ENCODE measurements at regions not wholly inside any gene's neighbourhood (a gene's known extent, or its start where the extent isn't known, plus 50 kb on each side); places are given as distances from the start of the nearest gene placed in this dataset.

DNA sequence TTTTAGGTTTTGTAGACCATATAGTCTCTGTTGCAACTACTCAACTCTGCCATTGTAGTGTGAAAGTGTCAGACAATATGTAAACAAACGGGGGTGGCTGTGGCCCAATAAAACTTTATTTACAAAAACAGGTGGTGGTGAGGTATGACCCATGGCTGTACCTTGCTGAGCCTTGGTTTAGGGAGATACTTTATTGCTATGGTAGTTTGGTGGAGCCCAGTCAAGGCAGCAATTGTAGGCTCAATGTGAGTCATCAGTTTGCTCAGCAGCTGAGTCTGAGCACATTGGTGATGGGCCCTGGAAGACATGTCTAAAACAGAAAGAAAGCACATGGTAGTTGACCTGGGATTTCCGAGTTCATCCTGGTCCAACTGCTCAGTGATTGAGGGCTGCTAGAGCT, 242.5 kb downstream of the REEP3 start:
- no peak for DNase-seq
- in situ Hi-C loops (cut with HindIII; ENCODE audit: low pct_ligation_motif_present, low pct_unique_long_range_greater_than_20kb, low sequenced_read_pairs): no loop called here

GRCh38 chr10:63765126-63765525, 243.9 kb downstream of the REEP3 start:
- DNase-seq: no peak
- in situ Hi-C loops (cut with HindIII; ENCODE audit: low pct_ligation_motif_present, low pct_unique_long_range_greater_than_20kb, low sequenced_read_pairs): no loop called here

DNA sequence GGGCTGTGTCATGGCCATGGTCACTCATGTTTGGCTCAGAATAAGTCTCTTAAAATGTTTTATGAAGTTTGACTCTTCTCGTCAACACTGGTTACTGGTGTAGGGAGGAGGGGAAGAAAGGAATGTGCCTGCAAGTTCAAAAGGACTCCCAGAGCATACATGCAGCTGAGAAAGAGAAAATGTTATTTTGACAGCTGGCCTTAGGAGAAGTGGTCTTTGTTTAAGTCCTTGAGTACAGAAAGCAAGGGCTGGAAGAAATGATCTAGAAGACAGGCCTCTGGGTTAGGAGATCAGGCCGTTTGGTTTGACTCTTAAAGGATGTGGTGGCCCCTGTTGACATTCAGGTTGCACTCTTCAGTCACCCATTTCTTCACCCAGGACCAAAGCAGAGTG, 245.5 kb downstream of the REEP3 start:
- in situ Hi-C loops (cut with HindIII; ENCODE audit: low pct_ligation_motif_present, low pct_unique_long_range_greater_than_20kb, low sequenced_read_pairs): no loop called here
- DNase-seq: no peak

DNA sequence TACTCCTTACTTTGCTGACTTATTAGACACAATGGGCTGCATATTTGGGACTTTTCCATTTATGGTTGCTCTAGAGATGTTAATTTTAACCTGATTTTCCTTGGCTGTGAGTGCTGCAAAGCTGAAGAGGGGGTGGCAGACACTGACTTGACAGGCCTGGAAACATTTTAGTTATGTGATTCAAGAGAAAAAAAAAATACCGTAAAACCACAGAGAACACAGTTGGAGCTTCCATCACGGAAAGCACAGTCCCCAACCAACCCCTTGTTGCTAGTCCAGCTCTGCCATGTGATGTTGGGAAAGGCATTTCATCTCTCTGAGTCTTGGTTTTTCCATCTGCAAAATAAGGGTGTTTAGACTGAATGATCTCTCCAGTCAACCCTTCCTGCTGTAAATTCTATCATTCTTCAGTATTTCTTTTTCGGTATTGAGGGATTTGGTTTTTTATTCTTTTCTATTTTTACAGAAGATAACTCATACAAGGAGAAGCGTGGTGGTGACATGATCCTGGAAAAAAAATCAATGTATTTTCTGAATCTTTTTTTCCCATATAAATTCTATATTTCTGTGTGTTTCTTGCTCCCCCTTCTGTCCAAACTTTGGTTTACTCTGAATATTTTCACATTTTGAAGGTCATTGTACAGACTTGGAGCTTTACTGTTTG, 246.1 kb downstream of the REEP3 start:
- in situ Hi-C loops (cut with HindIII; ENCODE audit: low pct_ligation_motif_present, low pct_unique_long_range_greater_than_20kb, low sequenced_read_pairs): no loop called here

DNA sequence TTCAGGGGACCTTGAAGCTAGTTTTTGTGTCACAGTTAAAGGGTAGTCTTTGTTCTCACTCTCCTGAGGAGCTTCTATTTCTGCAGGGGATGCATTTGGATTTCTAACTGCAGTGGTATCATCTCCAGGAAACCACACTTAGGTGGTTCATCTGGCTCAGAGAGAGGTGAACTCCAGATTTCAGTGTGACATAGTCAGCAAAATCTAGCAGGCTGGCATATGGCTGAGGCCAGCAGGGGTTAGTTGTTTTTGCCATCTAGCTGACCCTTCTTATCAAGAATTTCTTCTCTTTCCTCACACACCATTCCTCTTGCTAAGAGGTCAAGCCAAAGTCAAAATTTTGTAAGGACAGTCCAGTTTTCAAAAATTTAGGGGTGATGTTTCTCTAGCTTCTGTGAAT, 248.2 kb downstream of the REEP3 start:
- no peak for DNase-seq
- in situ Hi-C loops (cut with HindIII; ENCODE audit: low pct_ligation_motif_present, low pct_unique_long_range_greater_than_20kb, low sequenced_read_pairs): no loop called here

More for the DNA sequence above, 246.1 kb downstream of the REEP3 start:
- peak; percentile 49 for DNase-seq

DNA sequence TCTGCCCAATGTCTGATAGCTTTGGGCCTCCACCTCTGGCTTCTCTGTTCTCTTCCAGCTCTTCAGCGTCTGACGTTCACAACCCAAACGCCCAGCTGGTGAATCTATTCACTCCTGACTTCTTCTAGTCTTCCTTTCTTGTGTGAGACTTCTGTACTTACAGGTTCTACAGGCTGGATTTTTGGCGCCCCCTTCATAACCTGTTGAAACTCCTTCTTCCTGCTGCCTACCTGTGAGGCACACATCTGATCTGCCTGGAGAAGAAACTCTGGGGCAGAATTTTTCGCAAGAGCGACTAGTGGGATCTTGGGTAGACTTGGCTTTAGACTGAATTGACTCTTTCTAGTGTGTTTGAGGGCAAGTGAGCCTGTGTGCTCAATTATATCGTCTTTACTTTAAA, 249.3 kb downstream of the REEP3 start:
- in situ Hi-C loops (cut with HindIII; ENCODE audit: low pct_ligation_motif_present, low pct_unique_long_range_greater_than_20kb, low sequenced_read_pairs): no loop called here
- DNase-seq: no peak

DNA sequence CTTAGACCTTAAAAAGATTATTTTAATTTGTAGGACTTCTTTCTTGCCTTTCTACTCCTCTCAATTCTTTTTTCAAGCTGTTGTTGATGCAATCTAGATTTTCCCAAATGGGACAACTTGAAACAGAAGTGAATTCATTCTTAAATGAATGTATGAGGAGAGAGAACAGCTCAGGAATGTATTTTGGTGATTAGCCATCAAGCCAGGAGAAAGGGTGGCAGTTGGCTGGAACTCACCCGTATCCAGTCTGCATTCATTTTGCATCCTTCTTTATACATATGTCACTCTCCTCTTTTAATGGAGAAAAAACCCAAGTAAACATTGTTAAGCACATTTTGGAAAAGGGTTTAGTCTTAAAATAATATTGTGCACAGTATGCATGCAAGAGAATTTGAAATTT, 251.3 kb downstream of the REEP3 start:
- in situ Hi-C loops (cut with HindIII; ENCODE audit: low pct_ligation_motif_present, low pct_unique_long_range_greater_than_20kb, low sequenced_read_pairs): no loop called here
- DNase-seq: no peak

DNA sequence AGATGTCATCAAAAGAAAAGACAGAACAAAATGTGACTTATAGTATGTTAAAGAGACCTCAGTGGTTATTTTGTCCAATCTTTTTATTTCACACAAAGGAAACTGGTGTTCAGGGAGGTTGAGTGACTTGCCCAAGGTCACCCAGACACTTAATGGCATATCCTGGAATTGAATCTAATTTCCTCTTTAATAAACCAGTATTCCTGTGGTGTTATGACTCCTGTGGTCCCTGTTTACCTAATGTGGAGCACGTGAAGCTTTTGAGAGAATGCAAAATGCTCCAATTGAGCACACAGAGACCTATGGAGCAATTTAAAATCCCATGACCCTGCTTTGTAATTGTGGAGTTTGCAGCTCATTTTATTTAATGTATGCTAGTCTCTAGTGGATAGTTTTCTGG, 251.9 kb downstream of the REEP3 start:
- in situ Hi-C loops (cut with HindIII; ENCODE audit: low pct_ligation_motif_present, low pct_unique_long_range_greater_than_20kb, low sequenced_read_pairs): no loop called here
- no peak for DNase-seq

GRCh38 chr10:63773962-63774361, 252.8 kb downstream of the REEP3 start:
- in situ Hi-C loops (cut with HindIII; ENCODE audit: low pct_ligation_motif_present, low pct_unique_long_range_greater_than_20kb, low sequenced_read_pairs): no loop called here

GRCh38 chr10:63780101-63780500, 258.9 kb downstream of the REEP3 start:
- in situ Hi-C loops (cut with HindIII; ENCODE audit: low pct_ligation_motif_present, low pct_unique_long_range_greater_than_20kb, low sequenced_read_pairs): no loop called here

More at GRCh38 chr10:63773962-63774361, 252.8 kb downstream of the REEP3 start:
- DNase-seq: no peak

DNA sequence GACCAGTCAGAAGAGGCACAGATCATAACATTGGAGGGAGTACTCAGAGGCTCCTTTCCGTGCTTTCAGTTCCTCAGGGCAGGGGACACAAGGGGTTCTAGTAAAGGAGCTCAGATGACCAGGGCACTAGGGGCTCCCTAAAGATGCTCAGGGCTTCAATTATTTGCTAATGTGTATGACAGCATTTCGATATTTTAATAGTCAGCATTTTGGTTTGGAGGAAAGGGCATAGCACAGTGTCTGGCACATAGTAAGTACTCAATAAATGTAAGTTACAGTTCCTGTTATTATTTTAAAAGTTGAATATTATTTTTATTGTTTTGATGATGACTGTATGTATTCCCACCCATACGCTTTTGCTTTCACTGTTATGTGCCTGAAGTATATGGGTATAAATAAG, 260.0 kb downstream of the REEP3 start:
- no peak for DNase-seq
- in situ Hi-C loops (cut with HindIII; ENCODE audit: low pct_ligation_motif_present, low pct_unique_long_range_greater_than_20kb, low sequenced_read_pairs): no loop called here

More at GRCh38 chr10:63780101-63780500, 258.9 kb downstream of the REEP3 start:
- DNase-seq: no peak

DNA sequence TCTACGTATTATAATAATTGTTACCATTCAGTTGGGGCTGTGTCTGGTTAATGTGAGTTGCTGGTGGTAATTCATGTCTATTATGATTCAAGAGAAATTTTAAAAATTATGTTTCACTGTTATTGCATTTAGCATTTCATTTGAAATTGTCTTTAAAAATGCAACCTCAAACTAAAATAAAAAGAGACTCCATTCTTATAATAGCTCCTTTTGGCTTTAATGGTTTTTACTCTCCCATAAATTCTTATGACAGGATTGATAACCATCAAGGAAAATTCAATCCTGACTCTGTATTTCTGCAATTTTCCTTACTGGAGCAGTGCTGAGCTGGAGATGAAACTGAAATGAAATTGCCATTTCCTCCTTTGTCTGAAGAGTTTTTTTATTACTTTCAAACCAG, 262.7 kb downstream of the REEP3 start:
- in situ Hi-C loops (cut with HindIII; ENCODE audit: low pct_ligation_motif_present, low pct_unique_long_range_greater_than_20kb, low sequenced_read_pairs): no loop called here
- DNase-seq: no peak

GRCh38 chr10:63788152-63788821, 267.1 kb downstream of the REEP3 start:
- DNase-seq: no peak

DNA sequence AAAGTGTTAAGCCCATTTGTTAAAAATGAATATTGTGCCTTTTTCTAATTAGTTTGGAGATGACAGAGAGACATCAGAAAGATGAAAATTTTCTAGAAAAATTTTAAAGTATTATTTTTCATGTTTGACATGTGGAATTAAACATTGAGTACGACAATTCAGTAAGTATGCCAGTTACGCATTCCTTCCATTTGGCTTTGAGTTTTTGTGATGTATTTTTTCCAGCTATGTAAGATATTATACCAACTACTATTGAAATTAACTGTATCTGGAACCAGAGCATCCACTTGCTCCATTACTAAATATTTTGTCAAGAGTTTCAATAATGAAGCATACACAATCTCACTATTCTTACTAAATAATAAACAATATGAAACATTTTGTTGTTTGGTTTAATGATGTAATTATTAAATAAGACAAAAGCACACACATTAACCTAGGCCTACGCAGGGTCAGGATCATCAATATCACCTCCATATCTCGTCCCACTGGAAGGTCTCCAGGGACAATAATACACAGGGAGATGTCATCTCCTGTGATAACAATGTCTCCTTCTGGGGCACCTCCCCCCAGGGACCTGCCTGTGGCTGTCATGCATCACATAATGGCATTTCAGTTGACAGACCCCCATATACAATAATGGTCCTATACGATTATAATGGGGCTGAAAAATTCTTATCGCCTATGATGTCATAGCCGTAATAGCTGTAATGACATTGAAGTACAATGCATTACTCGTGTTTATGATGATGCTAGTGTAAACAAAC, 274.1 kb downstream of the REEP3 start:
- DNase-seq: no peak
- in situ Hi-C loops (cut with HindIII; ENCODE audit: low pct_ligation_motif_present, low pct_unique_long_range_greater_than_20kb, low sequenced_read_pairs): no loop called here

More at GRCh38 chr10:63788152-63788821, 267.1 kb downstream of the REEP3 start:
- in situ Hi-C loops (cut with HindIII; ENCODE audit: low pct_ligation_motif_present, low pct_unique_long_range_greater_than_20kb, low sequenced_read_pairs): no loop called here

GRCh38 chr10:63798599-63799498, 277.6 kb downstream of the REEP3 start:
- peak; percentile 9 for DNase-seq
- in situ Hi-C loops (cut with HindIII; ENCODE audit: low pct_ligation_motif_present, low pct_unique_long_range_greater_than_20kb, low sequenced_read_pairs): no loop called here

DNA sequence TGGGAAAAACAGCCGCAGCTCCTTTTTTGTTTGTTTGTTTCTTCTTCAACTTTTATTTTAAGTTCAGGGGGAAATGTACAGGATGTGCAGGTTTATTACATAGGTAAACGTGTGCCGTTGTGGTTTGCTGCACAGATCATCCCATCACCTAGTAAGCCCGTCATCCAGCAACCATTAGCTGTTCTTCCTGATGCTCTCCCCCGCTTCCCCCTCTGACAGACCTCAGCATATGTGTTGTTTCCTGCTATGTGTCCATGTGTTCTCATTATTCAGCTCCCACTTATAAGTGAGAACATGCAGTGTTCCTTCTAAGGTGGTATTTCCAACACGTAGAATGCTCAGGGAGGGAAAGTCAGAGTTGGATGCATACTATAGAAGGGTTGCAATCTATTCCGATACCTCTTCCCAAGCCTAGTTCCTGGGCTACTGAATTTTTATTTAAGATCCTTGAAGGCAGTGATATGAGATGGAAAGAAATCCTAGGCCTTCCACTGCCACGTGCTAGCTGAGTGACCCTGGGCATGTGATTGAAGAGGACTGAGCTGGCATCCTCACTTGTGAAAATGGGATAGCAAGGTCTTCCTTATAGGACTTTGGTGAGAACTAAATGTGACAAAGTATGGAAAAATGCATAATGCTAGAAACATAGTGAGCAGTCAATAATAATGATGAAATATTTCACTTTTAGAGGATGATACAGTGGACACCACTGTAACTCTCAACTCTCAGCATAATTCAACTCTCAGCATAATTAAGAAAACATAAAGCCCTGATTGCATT, 278.5 kb downstream of the REEP3 start:
- DNase-seq: no peak
- in situ Hi-C loops (cut with HindIII; ENCODE audit: low pct_ligation_motif_present, low pct_unique_long_range_greater_than_20kb, low sequenced_read_pairs): no loop called here

- DNase-seq: no peak
- in situ Hi-C loops (cut with HindIII; ENCODE audit: low pct_ligation_motif_present, low pct_unique_long_range_greater_than_20kb, low sequenced_read_pairs): no loop called here
Measured at GRCh38 chr10:63801166-63801565, 280.0 kb downstream of the REEP3 start.

GRCh38 chr10:63806330-63806729, 285.1 kb downstream of the REEP3 start:
- in situ Hi-C loops (cut with HindIII; ENCODE audit: low pct_ligation_motif_present, low pct_unique_long_range_greater_than_20kb, low sequenced_read_pairs): no loop called here
- no peak for DNase-seq
